T-helper 1 cell treated with Interleukin-12 subunit alpha and Interleukin-12 subunit beta and Interleukin-4 antibody, amounts not matched to agents 30 μg/mL and 1 μg/mL, for 36 hours (primary cell): ENCODE measurements at regions not wholly inside any gene's neighbourhood (a gene's known extent, or its start where the extent isn't known, plus 50 kb on each side); places are given as distances from the start of the nearest gene placed in this dataset.
"Not testable (repeated sequence)": the region's sequence is repeated elsewhere in the genome, so short reads cannot be mapped to it uniquely, and the experiment has no call there.

Source experiments
- H3K27ac Mint-ChIP-seq: one replicate; pipeline ENCODE4 v1.8.0; 2021; ENCODE audit warnings: mild to moderate bottlenecking, mixed read lengths
- H3K27me3 Mint-ChIP-seq: one replicate; pipeline ENCODE4 v1.8.0; 2021; ENCODE audit warnings: low read depth, mixed read lengths
- H3K36me3 Mint-ChIP-seq: one replicate; pipeline ENCODE4 v1.8.0; 2021; ENCODE audit warnings: low read depth, mixed read lengths
- H3K4me1 Mint-ChIP-seq: one replicate; pipeline ENCODE4 v1.8.0; 2021; ENCODE audit warnings: low read depth, mixed read lengths
- H3K4me3 Mint-ChIP-seq: one replicate; pipeline ENCODE4 v1.8.0; 2021; ENCODE audit warnings: mild to moderate bottlenecking, moderate library complexity, mixed read lengths
- H3K9me3 Mint-ChIP-seq: one replicate; pipeline ENCODE4 v1.8.0; 2021; ENCODE audit warnings: mixed read lengths

- H3K4me3 Mint-ChIP-seq: no peak overlapping the region
- H3K27me3 Mint-ChIP-seq: no peaks in the 10 kb centered on the region
- H3K4me1 Mint-ChIP-seq: no peaks in the 10 kb centered on the region
- H3K27ac Mint-ChIP-seq: no peak overlapping the region
- no peaks in the 10 kb centered on the region for H3K9me3 Mint-ChIP-seq
- H3K36me3 Mint-ChIP-seq: no peaks in the 10 kb centered on the region
Measured at GRCh38 chr6:140401761-140402160, 1027.3 kb upstream of the CITED2 start.

DNA sequence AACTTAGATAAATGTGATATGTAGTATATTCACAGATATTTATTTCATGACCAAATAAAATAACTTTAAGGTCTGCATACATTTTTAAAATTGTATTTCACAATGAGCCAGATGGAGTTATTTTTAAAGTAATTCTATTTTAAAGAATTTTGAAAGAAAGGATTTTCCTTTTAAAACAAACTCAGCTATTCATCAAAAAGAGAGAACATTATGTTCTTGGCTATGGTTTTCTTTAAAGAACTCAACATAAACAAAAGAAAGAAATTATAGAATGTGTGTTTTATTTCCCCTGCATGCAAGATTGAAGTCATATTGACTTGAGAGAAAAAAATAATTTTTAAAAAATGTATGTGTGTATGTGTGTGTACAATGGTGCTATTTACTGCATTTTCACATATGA is 1023.6 kb upstream of the CITED2 start:
- Mint-ChIP-seq H3K4me1 (no peaks in the 10 kb centered on the region), H3K4me3 (no peak overlapping the region), H3K27me3 (no peaks in the 10 kb centered on the region), H3K27ac (no peak overlapping the region), H3K9me3 (no peaks in the 10 kb centered on the region), H3K36me3 (no peaks in the 10 kb centered on the region)

DNA sequence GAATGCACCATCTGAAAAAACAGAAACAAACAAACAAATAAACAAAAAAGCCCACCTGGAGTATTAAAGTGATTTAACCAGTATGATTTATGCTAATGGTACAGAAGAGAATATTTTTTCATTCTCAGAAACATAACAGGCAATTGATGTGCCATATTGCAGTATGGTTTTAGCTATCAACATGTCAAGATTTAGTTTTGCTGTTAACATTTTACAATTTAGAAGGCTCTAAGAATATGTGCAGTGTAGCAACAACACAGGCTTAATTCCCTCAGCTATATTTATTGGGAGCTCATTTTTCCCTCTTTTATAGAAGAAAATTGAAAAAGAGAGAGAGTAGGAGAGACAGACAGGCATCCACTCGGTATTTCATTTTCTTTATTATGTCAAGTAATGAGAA is 1022.7 kb upstream of the CITED2 start:
- no peak overlapping the region for H3K4me3 Mint-ChIP-seq
- no peaks in the 10 kb centered on the region for H3K27me3 Mint-ChIP-seq
- no peaks in the 10 kb centered on the region for H3K36me3 Mint-ChIP-seq
- H3K9me3 Mint-ChIP-seq: no peaks in the 10 kb centered on the region
- no peak overlapping the region for H3K27ac Mint-ChIP-seq
- no peaks in the 10 kb centered on the region for H3K4me1 Mint-ChIP-seq

DNA sequence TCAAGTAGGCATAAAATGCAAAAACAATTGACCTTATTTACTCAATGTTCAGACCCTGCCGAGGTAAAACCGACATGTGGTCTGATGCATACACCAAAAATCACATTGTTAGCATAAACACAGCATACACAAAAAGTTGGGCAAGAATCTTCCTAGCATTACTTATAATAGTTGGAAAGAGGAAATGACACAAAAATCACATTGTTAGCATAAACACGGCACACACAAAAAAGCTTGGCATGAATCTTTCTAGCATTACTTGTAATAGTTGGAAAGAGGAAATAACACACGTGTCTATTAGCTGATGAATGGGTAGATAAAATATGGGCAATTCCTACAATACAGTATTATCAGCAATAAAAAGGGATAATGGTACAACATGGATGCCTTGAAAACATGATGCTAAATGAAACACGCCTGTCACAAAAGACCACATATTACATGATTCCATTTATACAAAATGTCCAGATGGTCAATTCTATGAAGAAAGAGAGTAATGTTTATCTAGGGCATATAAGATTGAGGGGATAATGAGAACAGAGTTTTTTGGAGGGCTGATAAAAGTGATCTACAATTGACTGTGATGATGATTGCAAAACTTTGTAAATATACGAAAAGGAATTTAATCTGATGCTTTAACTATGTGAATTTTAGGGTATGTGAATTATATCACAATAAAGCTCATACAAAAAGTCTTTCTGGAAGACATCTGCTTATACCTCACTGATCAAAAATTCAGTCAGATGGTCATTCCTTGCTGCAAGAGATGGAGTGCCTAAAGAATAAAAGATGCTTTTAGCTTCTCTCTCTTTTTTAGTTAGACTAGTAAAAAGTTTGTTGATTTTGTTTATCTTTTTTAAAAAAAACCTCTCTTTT is 1019.5 kb upstream of the CITED2 start:
- Mint-ChIP-seq H3K36me3 (no peaks in the 10 kb centered on the region), H3K4me1 (no peaks in the 10 kb centered on the region), H3K9me3 (no peaks in the 10 kb centered on the region), H3K27me3 (no peaks in the 10 kb centered on the region), H3K4me3 (no peak overlapping the region), H3K27ac (no peak overlapping the region)

DNA sequence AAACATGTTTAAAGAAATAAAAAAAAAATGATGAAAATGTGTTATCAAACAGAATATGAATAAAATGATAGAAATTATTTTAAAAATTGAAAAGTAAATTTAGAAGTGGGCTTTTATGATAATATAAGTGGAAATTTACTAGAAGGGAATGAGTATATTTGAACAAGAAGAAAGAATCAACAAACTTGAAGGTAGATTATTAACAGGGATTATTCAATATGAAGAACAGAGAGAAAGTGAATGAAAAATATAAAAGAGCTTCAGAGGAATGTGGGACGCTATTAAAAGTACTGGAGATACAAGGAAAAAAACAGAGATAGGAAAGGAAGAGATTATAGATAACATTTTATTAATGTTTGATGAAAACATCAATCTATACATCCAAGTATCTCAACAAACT is 1014.4 kb upstream of the CITED2 start:
- Mint-ChIP-seq H3K36me3 (no peaks in the 10 kb centered on the region), H3K27ac (no peak overlapping the region), H3K9me3 (peaks cover 3% of the 10 kb centered on the region), H3K4me3 (no peak overlapping the region), H3K27me3 (no peaks in the 10 kb centered on the region), H3K4me1 (no peaks in the 10 kb centered on the region)

- no peaks in the 10 kb centered on the region for H3K27me3 Mint-ChIP-seq
- no peak overlapping the region for H3K4me3 Mint-ChIP-seq
- no peaks in the 10 kb centered on the region for H3K36me3 Mint-ChIP-seq
- H3K4me1 Mint-ChIP-seq: no peaks in the 10 kb centered on the region
- H3K27ac Mint-ChIP-seq: no peak overlapping the region
- peaks cover 3% of the 10 kb centered on the region for H3K9me3 Mint-ChIP-seq
Measured at GRCh38 chr6:140388192-140388802, 1013.8 kb upstream of the CITED2 start.

DNA sequence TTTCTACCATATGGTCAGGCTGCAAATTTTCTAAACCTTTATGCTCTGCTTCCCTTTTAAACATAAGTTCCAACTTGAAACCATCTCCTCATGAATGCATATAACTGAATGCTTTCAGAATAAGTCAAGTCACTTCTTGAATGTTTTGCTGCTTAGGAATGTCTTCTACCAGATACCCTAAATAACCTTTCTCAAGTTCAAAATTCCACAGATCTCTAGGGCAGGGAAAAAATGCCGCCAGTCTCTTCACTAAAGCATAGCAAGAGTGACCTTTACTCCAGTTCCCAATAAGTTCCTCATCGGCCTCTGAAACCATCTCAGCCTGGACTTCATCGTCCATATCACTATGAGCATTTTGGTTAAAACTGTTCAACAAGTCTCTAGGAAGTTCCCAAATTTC is 1011.2 kb upstream of the CITED2 start:
- H3K4me3 Mint-ChIP-seq: no peak overlapping the region

DNA sequence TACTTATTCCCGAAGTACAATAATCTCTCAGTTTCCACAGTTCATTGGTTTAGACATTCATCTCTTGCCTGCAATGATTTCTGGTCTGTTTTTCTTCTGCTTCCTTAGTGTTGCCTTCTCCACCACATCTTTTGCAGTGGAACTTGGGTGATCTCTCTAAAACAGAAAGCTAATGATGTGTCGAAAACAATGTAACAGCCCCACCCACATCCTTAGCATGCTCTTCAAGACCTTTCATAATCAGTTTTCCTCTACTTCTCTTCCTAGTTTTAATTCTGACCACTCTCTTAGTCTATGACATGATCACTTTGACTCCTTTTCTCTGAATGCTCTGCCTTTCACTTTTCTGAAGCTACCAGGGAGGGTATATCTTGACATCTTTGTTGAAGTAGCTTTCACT is 1007.9 kb upstream of the CITED2 start:
- Mint-ChIP-seq H3K27ac (no peak overlapping the region), H3K4me3 (no peak overlapping the region), H3K27me3 (no peaks in the 10 kb centered on the region), H3K36me3 (no peaks in the 10 kb centered on the region), H3K9me3 (peaks cover 3% of the 10 kb centered on the region), H3K4me1 (peaks cover 4% of the 10 kb centered on the region)

More for the DNA sequence above, 1011.2 kb upstream of the CITED2 start:
- Mint-ChIP-seq H3K27me3 (no peaks in the 10 kb centered on the region), H3K27ac (no peak overlapping the region), H3K36me3 (no peaks in the 10 kb centered on the region), H3K4me1 (peaks cover 4% of the 10 kb centered on the region), H3K9me3 (peaks cover 3% of the 10 kb centered on the region)

GRCh38 chr6:140380427-140381218 is 1006.2 kb upstream of the CITED2 start:
- Mint-ChIP-seq H3K9me3 (peaks cover 3% of the 10 kb centered on the region), H3K36me3 (no peaks in the 10 kb centered on the region), H3K27me3 (no peaks in the 10 kb centered on the region), H3K4me3 (no peak overlapping the region), H3K4me1 (peaks cover 4% of the 10 kb centered on the region), H3K27ac (no peak overlapping the region)

- no peak overlapping the region for H3K4me3 Mint-ChIP-seq
- H3K4me1 Mint-ChIP-seq: peaks cover 4% of the 10 kb centered on the region
- H3K36me3 Mint-ChIP-seq: no peaks in the 10 kb centered on the region
Measured at GRCh38 chr6:140379919-140380318, 1005.5 kb upstream of the CITED2 start.

GRCh38 chr6:140376209-140376608 is 1001.8 kb upstream of the CITED2 start:
- Mint-ChIP-seq H3K27me3 (no peaks in the 10 kb centered on the region), H3K4me1 (no peaks in the 10 kb centered on the region), H3K4me3 (no peak overlapping the region), H3K9me3 (no peaks in the 10 kb centered on the region), H3K36me3 (no peaks in the 10 kb centered on the region), H3K27ac (no peak overlapping the region)

More at GRCh38 chr6:140379919-140380318, 1005.5 kb upstream of the CITED2 start:
- Mint-ChIP-seq H3K9me3 (peaks cover 3% of the 10 kb centered on the region), H3K27me3 (no peaks in the 10 kb centered on the region), H3K27ac (no peak overlapping the region)

DNA sequence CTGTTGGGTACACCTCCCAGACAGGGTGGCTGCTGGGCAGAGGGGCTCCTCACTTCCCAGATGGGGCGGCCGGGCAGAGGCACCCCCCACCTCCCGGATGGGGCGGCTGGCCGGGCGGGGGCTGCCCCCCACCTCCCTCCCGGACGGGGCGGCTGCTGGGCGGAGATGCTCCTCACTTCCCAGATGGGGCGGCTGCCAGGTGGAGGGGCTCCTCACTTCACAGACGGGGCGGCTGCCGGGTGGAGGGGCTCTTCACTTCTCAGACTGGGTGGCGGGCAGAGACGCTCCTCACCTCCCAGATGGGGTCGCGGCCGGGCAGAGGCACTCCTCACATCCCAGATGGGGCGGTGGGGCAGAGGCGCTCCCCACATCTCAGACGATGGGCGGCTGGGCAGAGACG is 999.3 kb upstream of the CITED2 start:
- not testable (repeated sequence) for H3K27ac Mint-ChIP-seq, H3K4me1 Mint-ChIP-seq

DNA sequence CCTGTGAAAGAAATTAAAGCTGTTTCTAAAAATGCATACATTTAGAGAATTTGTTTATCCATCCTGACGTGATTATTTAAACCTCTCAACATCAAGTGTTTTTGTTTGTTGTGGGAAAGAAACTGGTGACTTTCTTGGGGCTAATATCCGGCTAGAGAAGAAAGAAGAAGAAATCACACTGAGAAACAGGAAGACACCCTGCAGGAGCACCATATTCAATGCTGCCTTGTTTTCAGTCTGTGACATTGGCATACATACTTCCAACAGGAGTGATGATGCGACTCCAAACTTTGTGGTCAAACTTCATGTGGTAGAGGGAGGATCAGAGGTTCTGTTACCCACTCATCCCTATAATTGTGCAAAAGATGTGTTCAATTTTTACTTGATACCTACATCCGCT is 997.6 kb upstream of the CITED2 start:
- Mint-ChIP-seq H3K9me3 (no peaks in the 10 kb centered on the region), H3K27ac (no peak overlapping the region), H3K27me3 (no peaks in the 10 kb centered on the region), H3K4me3 (no peak overlapping the region), H3K4me1 (no peaks in the 10 kb centered on the region), H3K36me3 (no peaks in the 10 kb centered on the region)

More for the DNA sequence above, 999.3 kb upstream of the CITED2 start:
- not testable (repeated sequence) for H3K36me3 Mint-ChIP-seq, H3K9me3 Mint-ChIP-seq, H3K27me3 Mint-ChIP-seq, H3K4me3 Mint-ChIP-seq

GRCh38 chr6:140370976-140371870 is 996.8 kb upstream of the CITED2 start:
- no peaks in the 10 kb centered on the region for H3K36me3 Mint-ChIP-seq
- H3K9me3 Mint-ChIP-seq: no peaks in the 10 kb centered on the region
- no peaks in the 10 kb centered on the region for H3K27me3 Mint-ChIP-seq
- H3K4me1 Mint-ChIP-seq: no peaks in the 10 kb centered on the region
- no peak overlapping the region for H3K27ac Mint-ChIP-seq
- H3K4me3 Mint-ChIP-seq: no peak overlapping the region
